ENCODE measurements at regions not wholly inside any gene's neighbourhood (a gene's known extent, or its start where the extent isn't known, plus 50 kb on each side); places are given as distances from the start of the nearest gene placed in this dataset.

DNA sequence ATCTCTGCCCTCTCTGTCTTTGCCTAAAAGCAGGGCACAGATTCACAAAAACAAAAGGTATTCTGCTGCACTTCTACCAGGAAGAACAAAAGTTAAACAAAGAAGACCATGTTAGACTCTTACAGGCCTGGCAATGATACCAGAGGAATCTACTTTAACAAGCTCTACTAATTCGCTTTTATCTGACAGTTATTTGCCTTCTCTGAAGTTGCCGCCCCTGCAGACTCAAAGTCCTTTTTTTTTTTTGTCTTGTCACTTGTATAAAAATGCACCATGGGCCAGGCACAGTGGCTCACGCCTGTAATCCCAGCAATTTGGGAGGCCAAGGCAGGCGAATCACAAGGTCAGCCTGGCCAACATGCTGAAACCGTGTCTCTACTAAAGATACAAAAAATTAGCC lies 176.5 kb upstream of the UBL3 start:
- DNase-seq = no peak

DNA sequence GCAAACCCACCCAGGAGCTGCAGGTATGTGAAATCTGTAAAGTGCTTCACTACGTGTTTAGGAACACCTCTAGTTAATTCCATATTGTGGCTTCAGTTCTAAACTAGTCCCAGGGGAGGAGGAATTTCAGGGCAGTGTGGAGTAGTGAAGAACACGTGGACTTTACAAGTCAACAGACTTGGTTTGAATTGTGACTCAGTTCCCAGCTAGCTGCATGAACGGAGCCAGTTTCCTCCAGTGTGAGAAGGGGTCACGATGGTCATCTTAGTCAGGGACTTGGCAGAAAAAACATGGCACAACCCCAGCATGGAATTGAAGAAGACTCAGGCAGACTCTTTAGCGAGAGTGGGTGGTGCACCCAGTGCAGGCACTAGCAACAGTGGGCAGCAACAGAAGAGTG lies 175.7 kb upstream of the UBL3 start:
- DNase-seq = no peak

DNA sequence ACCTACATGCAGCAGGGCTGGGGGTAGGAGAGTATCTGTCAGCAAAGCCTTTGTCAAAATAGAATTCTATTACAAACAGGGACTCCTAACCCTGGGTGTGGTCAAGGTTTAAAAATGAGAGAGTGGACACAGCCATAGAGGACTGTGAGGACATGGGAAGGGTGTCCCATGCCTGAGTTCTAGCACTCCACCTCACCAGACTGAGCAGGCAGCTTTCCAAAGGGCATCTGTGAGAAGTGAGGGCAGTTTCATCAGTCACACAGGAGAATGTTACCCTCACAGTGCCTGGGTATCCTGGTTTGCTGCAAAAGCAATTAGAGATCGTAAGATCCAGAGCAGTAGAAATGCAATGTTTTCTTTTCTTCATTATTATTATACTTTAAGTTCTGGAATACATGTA lies 174.9 kb upstream of the UBL3 start:
- DNase-seq = no peak

DNA sequence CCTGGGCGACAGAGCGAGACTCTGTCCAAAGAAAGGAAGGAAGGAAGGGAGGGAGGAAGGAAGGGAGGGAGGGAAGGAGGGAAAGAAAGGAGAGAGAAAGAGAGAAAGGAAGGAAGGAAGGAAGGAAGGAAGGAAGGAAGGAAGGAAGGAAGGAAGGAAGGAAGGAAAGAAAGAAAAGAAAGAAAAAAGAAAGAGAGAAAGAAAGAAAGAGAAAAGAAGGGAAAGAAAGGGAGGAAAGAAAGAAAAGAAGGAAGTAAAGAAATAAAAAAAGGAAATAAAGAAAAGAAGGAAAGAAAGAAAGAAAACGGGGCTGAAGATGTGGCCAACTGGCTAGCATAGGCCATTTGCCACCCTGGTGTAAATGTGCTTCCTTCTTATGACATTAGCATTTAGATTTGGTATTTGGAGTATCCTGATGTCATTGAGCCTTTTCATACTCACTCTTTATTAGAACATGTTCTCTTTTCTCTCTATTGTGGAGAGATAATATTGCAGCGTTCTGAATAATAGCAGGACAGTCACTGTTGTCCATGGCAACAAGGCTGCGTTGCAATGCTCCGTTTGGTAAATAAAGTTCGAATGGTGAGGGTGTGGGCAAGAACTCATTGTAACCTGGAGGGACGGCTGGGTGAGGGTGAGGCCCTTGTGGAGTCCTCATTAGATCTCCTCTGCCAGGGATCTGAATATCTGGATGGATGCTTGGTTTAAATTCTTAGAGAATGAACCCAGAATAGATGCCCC lies 173.9 kb upstream of the UBL3 start:
- DNase-seq = no peak

DNA sequence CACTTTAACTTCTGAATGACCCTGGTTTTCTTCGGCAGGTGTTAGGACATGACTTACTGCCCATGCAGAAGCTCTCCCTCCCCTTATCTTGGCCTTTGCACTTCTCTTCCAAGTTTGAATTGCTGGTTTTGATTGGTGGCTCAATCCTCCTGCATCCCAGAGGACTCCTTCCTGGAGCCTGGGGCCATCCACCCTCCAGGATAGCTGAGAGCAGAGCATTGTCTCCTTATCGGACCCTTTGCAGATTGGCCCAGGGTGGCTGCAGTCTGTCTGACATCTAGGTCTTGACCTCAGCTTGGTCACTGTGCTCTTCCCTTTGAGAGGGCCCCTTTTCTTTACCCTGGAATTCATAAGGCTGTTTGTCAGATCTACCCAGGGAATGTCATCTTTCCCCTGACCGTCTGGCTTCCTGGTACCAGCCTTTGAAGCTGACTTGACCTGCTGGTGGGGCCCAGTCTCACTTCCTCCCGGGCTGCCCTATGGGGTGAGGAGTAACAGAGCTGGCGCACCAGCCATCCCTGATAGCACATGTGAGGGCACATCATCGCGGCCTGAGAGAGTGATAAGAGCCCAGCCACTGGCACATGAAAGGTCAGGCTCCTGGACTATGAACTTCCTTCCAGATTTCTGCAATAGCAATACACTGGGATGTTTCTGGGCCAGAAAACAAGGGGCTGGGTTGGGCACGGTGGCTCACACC lies 172.9 kb upstream of the UBL3 start:
- DNase-seq = no peak

DNA sequence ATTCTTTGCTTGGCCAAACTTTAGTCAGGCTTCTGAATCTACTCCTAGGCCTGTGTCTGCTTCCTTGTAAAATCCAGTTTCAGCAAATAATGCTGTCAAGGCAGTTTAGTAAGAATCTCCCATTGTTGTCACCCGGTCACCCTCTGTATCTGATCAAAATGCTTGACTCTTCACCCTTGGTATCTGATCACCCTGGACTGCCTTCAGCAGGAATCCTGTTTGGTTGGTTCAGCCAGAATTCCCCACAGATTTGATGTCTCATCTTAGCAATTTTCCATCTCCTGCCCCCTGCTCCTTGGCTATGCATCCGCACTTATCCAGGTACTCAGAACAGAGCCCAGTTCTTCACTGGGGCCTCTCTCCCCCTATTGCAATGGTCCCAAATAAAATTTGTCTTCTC lies 172.4 kb upstream of the UBL3 start:
- DNase-seq = no peak

DNA sequence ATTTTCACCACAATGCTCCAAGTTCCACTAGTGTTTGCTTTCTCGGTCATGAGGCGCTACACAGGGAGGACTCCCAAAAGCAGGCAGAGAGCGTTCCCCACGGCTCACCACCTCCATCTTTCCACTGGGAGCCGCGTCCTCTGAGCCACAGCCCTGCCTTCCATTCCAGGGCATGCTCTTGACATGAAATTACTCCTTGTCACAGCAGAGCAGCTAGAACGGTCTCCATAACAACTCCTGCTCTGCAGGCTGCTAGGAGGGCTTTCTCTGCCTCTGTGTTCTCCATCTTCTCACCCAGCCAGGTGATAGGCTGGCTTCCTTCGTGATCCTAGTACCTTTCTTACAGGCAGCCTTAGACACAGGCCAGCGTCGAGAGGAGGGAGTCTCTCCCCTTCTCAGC lies 171.8 kb upstream of the UBL3 start:
- DNase-seq = no peak

DNA sequence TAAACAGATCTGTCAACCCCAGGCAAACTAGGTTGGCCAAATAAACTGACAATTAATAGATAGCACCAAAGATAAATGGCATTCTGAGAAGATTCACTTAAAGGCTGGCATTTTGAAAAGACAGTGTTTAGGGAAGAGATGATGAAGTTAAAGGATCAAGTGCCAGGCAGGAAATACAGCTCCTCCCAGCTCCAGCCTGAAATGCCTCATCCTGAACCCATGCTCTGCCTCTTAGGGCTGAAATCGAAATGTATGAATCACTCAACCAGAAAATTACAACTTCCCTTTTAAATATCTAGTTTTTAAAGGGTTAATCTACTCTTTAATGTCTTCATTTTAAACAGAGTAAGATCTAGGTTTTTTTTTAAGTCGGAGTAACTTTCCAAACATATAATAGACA lies 171.2 kb upstream of the UBL3 start:
- DNase-seq = no peak

DNA sequence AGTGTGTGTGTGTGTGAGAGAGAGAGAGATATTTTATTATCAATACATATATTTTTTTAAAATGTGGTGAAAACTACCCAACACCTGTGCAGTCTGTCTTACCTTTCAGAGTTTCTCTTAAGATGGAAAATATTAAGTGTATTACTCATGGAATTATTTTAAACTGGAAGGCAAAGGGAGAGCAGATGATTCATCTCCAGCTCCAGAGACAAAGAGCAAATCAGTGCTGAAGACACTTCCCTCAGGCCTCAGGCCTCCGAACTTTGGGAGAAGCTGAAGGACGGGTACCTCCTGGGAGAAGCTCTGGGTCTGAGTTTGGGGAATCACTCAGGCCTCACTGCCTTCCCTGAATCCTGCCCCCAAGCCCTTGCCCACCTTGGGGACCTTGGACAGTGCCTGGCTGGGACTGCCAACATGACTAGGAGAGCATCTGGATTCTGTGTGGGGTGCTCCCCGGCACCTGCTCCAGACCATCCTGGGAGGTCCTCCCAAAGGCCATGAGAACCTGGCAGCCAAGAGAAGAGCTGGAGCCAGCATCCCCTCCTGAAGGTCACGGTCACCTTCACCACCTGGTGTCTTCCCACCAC lies 170.4 kb upstream of the UBL3 start:
- no peak for DNase-seq

DNA sequence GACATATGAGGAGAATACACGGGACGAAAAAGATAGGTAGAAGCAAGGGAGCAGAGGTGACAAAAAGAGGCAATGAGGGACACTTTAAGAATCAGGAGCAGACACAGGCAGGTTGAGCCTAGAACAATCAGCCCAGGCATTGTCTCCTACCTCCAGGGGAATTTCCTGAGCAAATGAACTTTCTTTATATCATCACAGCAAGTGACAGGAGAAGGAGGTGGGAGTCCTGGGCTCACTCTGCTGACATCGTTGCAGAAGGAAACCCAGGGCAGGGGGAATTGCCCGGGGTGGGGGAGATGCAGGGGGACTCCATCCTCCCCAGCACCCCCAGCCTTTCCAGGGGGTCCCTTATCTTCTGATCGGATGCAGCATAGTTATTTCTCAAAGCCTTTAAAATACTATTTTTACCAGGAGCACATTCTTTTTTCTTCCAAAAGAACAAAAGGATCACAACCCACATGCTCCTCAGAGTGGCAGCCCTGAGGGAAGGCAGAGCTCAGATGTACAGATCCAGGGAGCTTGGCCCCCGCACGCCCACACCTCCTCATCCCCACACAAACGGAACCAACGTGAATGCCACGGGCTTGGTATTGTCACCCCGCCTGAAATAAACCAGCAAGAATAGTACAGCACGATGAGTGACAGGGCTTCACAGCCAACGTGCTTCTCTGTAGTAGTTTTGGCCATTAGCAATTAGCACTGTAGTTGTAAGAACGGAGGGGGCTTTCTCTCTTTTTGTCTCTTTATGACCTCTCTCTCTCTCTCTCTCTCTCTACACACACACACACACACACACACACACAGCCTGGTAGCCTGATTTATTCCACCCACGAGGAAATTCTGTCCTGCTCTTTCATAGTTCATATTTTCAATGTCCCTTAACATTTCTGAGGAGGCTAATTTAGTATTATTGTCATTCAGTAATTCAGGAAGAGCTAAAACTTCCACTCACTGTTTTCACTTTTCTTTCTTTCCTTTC lies 169.5 kb upstream of the UBL3 start:
- DNase-seq = no peak

DNA sequence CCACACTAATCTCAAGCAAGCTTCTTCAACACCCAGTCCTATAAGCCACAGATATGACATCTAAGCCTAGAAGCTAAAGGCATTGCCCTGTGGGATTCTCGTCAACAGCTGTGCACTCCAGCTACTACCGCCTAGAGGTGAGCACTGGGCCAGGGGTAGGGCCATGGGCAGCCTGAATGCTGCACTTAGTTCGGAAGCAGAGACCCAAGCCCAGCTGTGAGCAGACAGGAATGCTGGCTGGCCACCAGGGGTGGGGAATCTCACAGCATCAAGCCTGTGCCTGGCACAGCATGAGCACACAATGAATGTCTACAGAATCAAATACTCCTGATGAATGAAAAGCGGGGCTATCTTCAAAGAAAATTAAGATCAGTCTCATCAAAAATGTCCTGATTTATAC lies 167.5 kb upstream of the UBL3 start:
- DNase-seq = peak; percentile 11

DNA sequence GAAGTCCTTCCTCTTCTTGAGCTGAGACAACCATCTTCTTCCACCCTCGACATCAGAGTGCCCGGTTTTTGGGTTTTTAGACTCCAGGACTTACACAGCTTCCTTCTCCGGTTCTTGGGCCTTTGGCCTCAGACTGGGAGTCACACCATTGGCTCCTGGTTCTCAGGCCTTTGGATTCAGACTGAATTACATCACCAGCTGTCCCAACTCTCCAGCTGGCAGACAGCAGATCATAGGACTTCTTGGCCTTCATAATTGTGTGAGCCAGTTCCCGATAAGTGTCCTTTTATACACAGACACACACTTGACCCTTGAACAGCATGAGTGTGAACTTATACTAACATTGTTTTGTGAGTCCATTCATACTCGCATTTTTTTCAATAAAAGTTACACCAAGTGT lies 166.0 kb upstream of the UBL3 start:
- peak; percentile 42 for DNase-seq

DNA sequence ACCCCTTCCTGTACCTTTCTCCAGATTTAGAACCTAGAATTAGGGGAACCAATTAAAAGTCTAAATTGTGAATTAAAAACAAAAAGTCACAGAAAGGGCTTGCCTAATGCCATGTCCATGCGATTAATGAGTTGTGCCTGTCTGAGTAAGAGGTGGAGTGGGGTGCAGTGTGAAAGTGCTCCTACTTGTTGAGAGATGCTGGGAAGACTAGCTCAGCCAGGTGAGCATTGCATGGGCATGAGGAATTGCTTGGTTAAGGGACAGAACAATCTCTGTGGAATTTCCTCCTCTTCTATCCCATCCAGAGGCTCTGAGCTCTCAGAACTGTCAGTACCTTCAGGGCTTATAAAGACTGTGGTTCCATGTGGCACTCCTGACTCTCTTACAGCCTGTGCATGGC lies 159.0 kb upstream of the UBL3 start:
- DNase-seq = no peak

DNA sequence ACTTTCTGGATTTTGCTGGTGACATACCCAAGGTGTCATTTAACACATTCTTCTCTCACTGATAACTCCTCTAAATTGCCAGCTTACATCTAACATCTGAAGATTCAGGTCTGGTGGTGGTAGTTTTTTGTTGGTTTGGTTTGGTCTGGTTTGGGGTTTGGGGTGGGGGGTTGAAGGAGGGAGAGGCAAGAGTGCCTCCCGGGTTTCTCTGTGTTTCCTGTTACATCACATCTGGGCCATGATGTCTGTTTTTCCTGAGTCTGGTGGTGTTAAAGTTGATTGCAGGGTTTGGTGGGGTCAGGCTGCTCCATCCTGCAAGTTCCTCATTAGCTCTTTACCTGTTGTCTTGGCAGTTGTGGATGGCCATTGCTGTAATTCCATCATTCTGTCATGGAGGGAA lies 155.8 kb upstream of the UBL3 start:
- no peak for DNase-seq

DNA sequence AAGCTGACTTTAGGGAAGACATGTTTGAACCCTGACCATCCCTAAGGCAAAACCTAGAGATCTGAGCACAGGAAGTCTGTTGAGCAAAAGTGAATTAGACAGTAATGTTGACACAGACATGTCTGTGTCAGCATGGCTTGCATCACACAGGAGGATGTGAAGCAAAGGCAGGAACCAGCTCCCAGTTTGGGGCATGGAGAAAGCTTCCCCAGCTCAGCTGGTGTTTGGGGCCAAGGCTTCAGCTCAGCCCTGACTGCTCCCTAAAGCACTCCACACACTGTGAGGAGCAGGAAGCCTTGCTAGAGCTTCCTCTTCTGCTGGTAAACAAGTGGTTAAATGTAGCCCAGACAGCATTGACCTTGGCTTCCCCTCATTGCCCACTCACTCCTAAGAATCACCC lies 153.8 kb upstream of the UBL3 start:
- DNase-seq = no peak

DNA sequence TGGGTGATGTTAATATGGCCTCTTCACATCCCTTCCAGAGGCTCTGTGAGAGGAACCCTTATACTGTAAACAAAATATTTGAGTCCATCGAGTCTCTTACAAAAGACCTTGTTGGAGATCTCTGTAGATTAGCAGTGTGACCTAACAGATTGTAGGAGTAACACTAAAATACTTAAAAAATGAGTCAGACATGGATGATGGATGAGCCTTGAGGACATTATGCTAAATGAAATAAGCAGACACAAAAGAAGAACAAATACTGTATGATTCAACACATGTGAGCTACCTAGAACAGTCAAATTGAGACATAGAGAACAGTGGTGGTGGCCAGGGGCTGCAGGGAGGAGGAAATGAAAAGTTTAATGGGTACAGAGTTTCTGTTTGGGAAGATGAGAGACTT lies 152.2 kb upstream of the UBL3 start:
- DNase-seq = peak; percentile 11

DNA sequence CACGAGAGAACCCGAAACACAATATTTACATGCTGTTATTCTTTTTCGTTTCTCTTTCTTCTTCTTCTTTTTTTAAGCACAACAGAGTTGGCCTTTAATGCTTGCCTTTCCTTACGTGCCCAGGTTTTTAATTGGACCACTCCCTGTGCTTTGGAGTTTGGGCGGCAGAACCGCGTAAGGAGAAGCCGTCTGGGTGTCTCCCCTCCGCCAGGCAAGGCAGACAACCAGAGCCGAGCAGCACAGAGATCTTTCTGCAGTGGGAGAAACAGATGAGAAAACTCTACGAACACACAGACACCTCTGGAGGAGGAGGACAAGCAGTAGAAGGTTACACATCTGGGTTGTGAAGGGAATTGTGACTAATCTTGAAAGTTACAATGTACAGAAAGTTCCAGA lies 150.0 kb upstream of the UBL3 start:
- no peak for DNase-seq

DNA sequence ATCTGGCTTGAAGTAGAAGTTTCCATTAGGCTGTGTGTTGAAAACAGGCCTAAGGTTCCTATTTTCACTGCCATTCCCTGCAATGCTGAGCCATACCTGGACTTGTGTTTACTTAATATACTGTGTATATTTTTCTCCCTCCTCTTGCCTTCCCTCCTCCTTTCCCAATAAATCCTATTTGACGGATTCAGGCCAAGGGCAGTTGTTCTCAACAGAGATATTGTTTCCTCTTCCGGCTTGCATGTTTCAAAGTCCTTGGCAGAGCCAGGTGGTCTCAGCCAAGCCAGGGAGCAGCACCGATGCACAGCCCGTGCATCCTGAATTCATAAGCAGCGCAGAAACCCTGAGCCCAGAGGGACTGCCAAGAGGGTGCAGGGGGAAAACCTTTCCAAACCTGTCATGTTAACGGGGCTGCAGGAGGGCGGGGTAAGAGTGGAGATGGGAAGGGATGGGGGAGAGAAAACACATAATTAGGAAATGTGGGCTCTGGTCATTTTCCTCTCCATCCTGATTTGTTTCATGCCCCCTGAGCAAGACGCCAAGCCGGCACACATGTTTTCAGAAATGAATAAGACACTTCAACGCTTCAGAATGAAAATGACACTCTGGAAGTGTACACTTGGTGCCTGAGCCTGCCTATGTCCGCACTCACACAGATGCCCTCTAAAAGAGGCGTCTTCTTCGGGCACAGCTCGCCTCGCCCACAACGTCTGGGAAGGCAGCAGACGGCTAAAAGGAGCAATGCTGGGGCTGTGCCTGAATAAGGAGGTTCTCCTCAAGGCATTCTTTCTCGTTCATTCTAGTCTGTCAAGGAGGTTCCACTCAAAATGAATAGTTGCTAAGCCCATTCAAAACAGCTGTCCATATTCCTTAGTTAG lies 149.3 kb upstream of the UBL3 start:
- no peak for DNase-seq

DNA sequence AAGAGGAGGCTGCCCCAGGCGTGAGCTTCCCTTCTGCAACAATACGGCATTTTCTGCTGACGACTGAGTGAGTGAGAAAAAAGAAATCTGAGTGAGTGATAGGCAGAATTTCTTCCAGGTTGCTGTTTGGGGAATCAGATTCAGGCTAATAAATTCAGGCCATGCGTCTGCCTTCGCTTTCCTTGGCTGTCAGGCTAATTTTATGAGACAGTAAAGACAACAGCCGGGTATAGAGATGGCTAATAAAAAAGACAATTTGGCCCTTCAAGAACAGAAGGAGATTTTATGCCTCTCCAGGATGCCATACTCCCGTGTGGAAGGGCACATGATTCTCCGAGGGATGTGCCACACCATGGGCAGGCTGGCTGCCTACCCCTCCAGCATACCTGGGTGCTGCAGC lies 145.9 kb upstream of the UBL3 start:
- DNase-seq = no peak

DNA sequence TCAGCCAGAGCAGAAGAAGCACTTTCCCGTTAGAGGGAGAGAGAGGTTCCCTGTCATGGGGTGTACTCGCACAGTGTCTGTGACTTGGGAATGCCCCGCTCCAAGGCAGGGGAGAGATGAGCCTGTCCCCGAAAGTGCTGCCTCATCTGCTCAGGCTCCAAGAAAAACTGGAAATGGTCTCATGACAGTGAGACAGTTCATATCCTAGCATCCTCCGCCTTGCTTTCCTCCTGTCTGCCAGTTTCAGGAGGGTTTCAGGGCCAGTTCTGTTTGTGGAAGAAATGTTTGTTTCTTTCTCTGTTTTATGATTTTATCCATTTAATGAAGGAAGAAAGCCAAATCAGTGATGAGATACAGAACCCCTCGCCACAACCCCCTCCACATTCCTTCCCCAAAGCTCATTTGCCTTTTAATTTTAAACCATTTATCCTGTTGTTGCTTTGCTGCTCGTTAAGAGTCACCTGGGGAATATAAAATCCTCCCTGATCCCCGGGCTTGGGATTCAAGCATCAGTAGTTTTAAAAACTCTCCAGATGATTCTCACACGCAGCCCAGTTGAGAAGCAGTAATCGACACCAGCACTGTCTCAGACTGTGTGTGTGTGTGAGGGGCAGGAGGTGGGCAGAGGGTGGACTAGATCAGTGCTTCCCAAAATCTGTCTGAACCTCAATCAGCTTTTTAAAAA lies 144.6 kb upstream of the UBL3 start:
- no peak for DNase-seq

DNA sequence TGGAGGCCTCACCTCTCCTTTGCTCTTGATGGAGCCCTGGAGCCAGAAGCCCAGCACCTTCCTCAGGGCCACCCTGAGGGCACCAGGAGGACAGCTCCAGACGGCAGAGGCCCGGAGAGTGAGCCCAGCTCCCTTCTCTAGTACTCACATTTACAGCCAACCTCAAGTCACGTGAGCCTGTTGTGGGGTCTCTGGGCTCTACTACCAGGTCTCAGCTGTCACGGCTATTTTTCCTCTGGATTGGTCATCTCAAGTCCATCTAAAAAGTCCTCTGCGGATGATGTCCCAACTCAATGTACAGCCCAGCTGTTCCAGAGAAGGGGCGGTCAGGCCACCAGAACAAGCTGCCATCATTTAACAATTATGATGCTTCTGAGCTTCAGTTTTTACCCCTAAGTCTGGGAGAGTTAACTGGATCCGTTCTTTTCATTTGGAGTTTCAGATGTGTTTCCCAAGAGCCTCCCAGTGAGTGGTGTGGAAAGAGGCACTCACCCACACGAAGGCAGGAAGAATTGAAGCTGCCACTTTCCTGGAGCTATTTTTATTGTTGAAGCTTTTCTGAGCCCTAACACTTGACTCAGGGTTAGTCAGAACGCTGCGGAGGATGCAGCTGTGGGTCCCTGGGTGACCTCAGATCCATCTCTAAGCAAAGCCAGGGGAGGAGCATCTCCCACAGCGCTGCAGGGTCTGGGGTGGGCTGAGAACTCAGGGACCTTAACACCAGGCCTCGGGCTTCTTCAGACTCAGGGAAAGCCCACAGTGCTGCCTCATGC lies 143.5 kb upstream of the UBL3 start:
- no peak for DNase-seq

Data from DMS53 (cell line).